ENCODE measurements at regions not wholly inside any gene's neighbourhood (a gene's known extent, or its start where the extent isn't known, plus 50 kb on each side); places are given as distances from the start of the nearest gene placed in this dataset.

- TF ChIP-seq CTCF (IDR thresholded peaks at IDR 0.05) (no peak), EZH2 (IDR thresholded peaks at IDR 0.05; ENCODE audit: borderline replicate concordance, insufficient read depth, low read depth, low read length, poor library complexity, severe bottlenecking) (no peak)
Measured at GRCh38 chr15:67897646-67898339, 57.9 kb upstream of the RNU6-1 start.
